Mucosa of descending colon (tissue), 3 donors: ENCODE measurements at regions not wholly inside any gene's neighbourhood (a gene's known extent, or its start where the extent isn't known, plus 50 kb on each side); places are given as distances from the start of the nearest gene placed in this dataset.

Experiments used
- ATAC-seq: fragments of 200-7000 bp; cut with Tn5 transposase; one replicate; pipeline ENCODE4 v1.9.1; 2020; ENCODE audit warnings: mild to moderate bottlenecking, moderate library complexity
- DNase-seq, 3 donors: peaks; one replicate each; pipeline ENCODE4 v3.0.0-alpha.2; 2020
- H3K36me3 ChIP-seq: fragments of 200-600 bp; one replicate; pipeline ENCODE4 v1.8.0; 2021; ENCODE audit warnings: low read depth, mild to moderate bottlenecking
- H3K4me1 ChIP-seq: fragments of 200-600 bp; one replicate; pipeline ENCODE4 v1.8.0; 2021; ENCODE audit warnings: low read depth, mild to moderate bottlenecking
- H3K4me3 ChIP-seq: fragments of 200-600 bp; one replicate; pipeline ENCODE4 v1.8.0; 2021; ENCODE audit warnings: mild to moderate bottlenecking
- H3K9me3 ChIP-seq: fragments of 200-600 bp; one replicate; pipeline ENCODE4 v1.8.0; 2021; ENCODE audit warnings: mild to moderate bottlenecking
- intact Hi-C, 2 donors: fragments of 100-400 bp; cut with DNase I in 1 of 2; cut with micrococcal nuclease in 1 of 2; formaldehyde crosslinking; loops; one replicate each; pipeline versions ENCODE4 v1.11.0 to v1.11.1; 2022; cut with DNase I, micrococcal nuclease
- TF ChIP-seq, protein P1 (sequence below): fragments of 200-600 bp; IDR thresholded peaks from one replicate; pipeline ENCODE4 v1.8.0; 2022; ENCODE audit warnings: antibody characterized with exemption, mild to moderate bottlenecking
- donor health status: DM: no; HTN: no; CAD: no; lungs with moderate emphysema.
- donor health status: DM: no; HTN: no; CAD: no.
- donor health status: DM: no; HTN: yes; CAD: no.

DNA sequence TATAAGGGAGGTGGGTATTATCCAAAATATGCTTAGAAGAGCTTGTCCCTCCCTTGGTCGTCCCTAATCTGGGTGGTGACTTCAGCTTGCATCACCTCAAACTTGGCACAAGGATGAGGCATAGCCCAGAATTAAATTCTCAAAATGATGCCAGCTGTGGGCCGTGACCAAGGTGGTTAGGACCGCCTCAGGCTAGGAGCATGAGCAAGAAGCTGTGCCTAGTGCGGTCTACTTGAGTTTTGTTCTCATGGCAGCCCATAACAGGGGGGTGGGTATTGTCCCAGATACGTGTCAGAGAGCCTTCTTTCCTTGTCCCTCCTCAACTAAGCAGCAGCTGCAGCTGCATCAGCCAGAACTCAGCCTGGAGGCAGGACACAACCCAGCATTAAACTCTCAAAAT lies 2620.0 kb downstream of the PCDH7 start:
- H3K9me3 ChIP-seq, result peaks cover 42% of the 10 kb centered on the region
- no peaks in the 10 kb centered on the region for H3K36me3 ChIP-seq
- no peak overlapping the region for H3K4me3 ChIP-seq
- no peak for ATAC-seq
- intact Hi-C loops, result no loop called here
- DNase-seq, result no peak
- TF ChIP-seq, protein P1, sequence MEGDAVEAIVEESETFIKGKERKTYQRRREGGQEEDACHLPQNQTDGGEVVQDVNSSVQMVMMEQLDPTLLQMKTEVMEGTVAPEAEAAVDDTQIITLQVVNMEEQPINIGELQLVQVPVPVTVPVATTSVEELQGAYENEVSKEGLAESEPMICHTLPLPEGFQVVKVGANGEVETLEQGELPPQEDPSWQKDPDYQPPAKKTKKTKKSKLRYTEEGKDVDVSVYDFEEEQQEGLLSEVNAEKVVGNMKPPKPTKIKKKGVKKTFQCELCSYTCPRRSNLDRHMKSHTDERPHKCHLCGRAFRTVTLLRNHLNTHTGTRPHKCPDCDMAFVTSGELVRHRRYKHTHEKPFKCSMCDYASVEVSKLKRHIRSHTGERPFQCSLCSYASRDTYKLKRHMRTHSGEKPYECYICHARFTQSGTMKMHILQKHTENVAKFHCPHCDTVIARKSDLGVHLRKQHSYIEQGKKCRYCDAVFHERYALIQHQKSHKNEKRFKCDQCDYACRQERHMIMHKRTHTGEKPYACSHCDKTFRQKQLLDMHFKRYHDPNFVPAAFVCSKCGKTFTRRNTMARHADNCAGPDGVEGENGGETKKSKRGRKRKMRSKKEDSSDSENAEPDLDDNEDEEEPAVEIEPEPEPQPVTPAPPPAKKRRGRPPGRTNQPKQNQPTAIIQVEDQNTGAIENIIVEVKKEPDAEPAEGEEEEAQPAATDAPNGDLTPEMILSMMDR, result no peak
- H3K4me1 ChIP-seq, result no peaks in the 10 kb centered on the region

DNA sequence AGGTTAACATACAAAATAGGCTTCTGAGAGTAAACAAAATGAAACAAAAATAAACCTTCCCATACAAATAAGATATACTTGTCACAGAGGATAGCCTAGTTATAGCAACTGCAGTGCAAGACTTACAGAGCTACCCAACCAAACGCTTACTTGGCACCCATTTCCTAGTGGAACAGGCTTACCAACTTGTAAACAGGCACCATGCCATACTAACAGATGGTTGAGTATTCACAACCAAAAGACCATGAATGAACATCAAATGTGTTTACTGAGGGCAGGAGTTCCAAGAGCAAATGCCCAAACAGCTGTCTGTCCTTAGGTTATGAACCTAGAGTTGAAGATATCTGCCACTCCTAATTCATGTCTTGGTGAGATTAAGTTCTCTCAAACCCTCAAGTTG lies 2629.2 kb downstream of the PCDH7 start:
- Histone ChIP-seq H3K4me1 (no peaks in the 10 kb centered on the region), H3K4me3 (no peak overlapping the region), H3K9me3 (peaks cover 7% of the 10 kb centered on the region), H3K36me3 (no peaks in the 10 kb centered on the region)
- TF ChIP-seq, protein P1, result no peak
- ATAC-seq (no peak), DNase-seq (no peak)
- intact Hi-C loops, result no loop called here

DNA sequence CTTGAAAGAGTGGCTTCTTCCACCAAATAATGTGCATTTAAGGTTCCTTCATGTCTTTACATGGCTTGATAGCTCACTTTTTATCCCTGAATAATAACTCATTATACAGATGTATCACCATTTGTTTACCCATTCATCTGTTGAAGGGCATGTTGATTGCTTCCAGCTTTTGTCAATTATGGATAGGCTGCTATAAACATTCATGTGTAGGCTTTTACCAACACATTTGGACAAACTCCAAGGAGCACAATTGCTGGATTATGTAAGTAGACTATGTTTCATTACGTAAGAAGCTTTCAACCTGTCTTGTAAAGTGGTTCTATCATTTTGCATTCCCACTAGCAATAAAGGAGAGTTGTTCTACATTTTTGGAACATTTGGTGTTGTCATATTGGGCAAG lies 2637.0 kb downstream of the PCDH7 start:
- no peaks in the 10 kb centered on the region for H3K36me3 ChIP-seq
- no peak for ATAC-seq
- TF ChIP-seq, protein P1, result no peak
- H3K4me3 ChIP-seq, result no peak overlapping the region
- no peaks in the 10 kb centered on the region for H3K4me1 ChIP-seq
- no peak for DNase-seq
- peaks cover 28% of the 10 kb centered on the region for H3K9me3 ChIP-seq
- intact Hi-C loops, result no loop called here

GRCh38 chr4:33369446-33369845 lies 2649.3 kb downstream of the PCDH7 start:
- Histone ChIP-seq H3K4me3 (no peak overlapping the region), H3K4me1 (no peaks in the 10 kb centered on the region), H3K36me3 (no peaks in the 10 kb centered on the region), H3K9me3 (peaks cover 22% of the 10 kb centered on the region)
- DNase-seq (no peak), ATAC-seq (no peak)
- intact Hi-C loops, result no loop called here
- TF ChIP-seq, protein P1, result no peak

GRCh38 chr4:33381816-33382215 lies 2661.6 kb downstream of the PCDH7 start:
- Histone ChIP-seq H3K9me3 (peaks cover 31% of the 10 kb centered on the region), H3K4me1 (no peaks in the 10 kb centered on the region), H3K36me3 (no peaks in the 10 kb centered on the region), H3K4me3 (no peak overlapping the region)
- TF ChIP-seq, protein P1, result no peak
- ATAC-seq, result no peak
- no peak for DNase-seq
- intact Hi-C loops, result no loop called here

- DNase-seq (no peak), ATAC-seq (no peak)
- intact Hi-C loops, result no loop called here
These were observed 2666.6 kb downstream of the PCDH7 start for GRCh38 chr4:33386764-33387163.

More at GRCh38 chr4:33386764-33387163, 2666.6 kb downstream of the PCDH7 start:
- H3K9me3 ChIP-seq, result peaks cover 30% of the 10 kb centered on the region
- no peaks in the 10 kb centered on the region for H3K4me1 ChIP-seq
- TF ChIP-seq, protein P1, result no peak
- no peak overlapping the region for H3K4me3 ChIP-seq
- no peaks in the 10 kb centered on the region for H3K36me3 ChIP-seq
